ENCODE measurements at regions not wholly inside any gene's neighbourhood (a gene's known extent, or its start where the extent isn't known, plus 50 kb on each side); places are given as distances from the start of the nearest gene placed in this dataset.

- DNase-seq (ENCODE audit: low spot score in 2 of 2) = no peak
- no peak for FAIRE-seq
Observed at GRCh38 chr1:30186586-30186985, 536.8 kb downstream of the MATN1 start.

GRCh38 chr1:30185809-30186208 is 537.6 kb downstream of the MATN1 start:
- no peak for DNase-seq (ENCODE audit: low spot score in 2 of 2)
- FAIRE-seq = no peak

DNA sequence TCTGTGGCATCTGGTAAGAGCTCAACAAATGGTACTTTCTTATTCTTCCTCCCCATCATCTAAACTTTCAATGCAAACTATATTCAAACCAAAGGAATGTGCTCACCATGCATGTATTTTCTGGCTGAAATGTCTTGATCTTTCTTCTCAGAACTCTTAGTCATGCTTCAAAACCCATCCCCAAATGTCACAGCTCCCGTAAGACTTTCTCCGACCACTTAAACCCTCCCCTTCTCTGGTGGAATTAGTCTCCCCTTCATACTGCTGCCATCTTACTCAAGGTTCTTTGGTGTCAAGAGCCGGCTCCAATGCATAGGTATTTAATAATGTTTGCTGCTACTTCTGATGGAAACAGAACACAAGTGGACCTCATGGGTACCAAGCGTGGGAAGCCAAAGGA is 538.1 kb downstream of the MATN1 start:
- FAIRE-seq = no peak
- DNase-seq (ENCODE audit: low spot score in 2 of 2) = no peak

DNA sequence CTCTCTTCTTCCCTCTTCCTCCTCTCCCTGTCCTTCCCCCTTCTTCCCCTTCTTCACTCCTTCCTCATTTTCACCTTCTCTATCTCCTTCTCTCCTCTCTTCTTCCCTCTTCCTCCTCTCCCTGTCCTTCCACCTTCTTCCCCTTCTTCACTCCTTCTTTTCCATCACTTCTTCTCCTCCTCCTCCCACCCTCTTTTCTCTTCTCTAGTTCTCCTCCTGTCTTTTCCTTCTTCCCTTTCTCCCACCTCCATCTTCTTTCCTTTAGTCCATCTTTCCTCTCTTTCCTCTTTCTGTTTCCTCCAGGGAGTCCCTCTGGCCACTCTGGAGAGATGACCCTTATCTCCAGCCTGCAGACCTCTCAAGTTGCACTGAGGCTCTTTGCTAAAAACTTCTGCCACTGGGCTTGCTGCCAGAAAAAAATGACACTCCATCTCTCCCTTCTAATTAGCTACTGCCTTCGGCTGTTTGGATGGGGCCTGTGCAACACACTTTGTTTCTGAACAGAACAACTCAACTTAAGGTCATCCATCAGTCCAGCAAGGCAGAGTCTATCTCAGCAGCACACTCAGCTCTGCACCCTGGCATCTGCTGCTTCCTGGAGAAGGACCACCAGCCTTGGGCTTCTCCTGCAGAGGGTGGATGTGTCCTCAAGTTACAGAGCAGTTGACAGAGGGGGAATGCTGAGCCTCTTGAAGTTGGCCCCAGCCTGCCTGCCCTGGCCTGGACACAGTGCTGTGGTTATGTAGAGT is 538.8 kb downstream of the MATN1 start:
- DNase-seq (ENCODE audit: low spot score in 2 of 2) = no peak
- FAIRE-seq = no peak

DNA sequence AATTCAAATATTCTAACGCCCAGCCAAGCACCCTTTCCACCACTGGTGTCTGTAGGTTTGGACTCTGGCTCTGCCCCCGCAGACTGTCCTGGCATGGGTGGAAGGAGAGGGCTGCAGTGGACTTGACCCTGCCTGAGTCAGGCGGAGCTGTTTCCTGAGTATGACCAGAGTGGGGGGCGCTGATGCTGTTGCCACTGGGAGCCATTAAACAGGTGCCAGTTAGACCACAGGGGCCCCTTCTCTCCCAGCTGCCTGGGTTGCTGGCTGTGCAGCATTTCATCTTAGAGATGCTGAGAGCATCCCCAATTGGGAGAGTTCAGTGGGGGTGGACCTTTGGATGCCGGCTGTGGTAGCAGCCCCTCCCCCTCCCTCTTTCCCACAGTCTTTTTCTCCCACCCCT is 539.5 kb downstream of the MATN1 start:
- FAIRE-seq (no peak), DNase-seq (ENCODE audit: low spot score in 2 of 2) (no peak)

- DNase-seq (ENCODE audit: low spot score in 2 of 2) (no peak), FAIRE-seq (no peak)
Observed at GRCh38 chr1:30183006-30183405, 540.4 kb downstream of the MATN1 start.

GRCh38 chr1:30179942-30180543 is 543.3 kb downstream of the MATN1 start:
- FAIRE-seq (no peak), DNase-seq (ENCODE audit: low spot score in 2 of 2) (no peak)

GRCh38 chr1:30176477-30176876 is 546.9 kb downstream of the MATN1 start:
- FAIRE-seq = no peak
- no peak for DNase-seq (ENCODE audit: low spot score in 2 of 2)

- no peak for DNase-seq (ENCODE audit: low spot score in 2 of 2)
- no peak for FAIRE-seq
Observed at GRCh38 chr1:30174499-30174898, 548.9 kb downstream of the MATN1 start.

GRCh38 chr1:30173560-30173959 is 549.8 kb downstream of the MATN1 start:
- DNase-seq (ENCODE audit: low spot score in 2 of 2) (no peak), FAIRE-seq (no peak)

GRCh38 chr1:30172757-30173156 is 550.6 kb downstream of the MATN1 start:
- no peak for FAIRE-seq
- DNase-seq (ENCODE audit: low spot score in 2 of 2) = no peak

- FAIRE-seq (no peak), DNase-seq (ENCODE audit: low spot score in 2 of 2) (no peak)
Observed at GRCh38 chr1:30172299-30172694, 551.1 kb downstream of the MATN1 start.

DNA sequence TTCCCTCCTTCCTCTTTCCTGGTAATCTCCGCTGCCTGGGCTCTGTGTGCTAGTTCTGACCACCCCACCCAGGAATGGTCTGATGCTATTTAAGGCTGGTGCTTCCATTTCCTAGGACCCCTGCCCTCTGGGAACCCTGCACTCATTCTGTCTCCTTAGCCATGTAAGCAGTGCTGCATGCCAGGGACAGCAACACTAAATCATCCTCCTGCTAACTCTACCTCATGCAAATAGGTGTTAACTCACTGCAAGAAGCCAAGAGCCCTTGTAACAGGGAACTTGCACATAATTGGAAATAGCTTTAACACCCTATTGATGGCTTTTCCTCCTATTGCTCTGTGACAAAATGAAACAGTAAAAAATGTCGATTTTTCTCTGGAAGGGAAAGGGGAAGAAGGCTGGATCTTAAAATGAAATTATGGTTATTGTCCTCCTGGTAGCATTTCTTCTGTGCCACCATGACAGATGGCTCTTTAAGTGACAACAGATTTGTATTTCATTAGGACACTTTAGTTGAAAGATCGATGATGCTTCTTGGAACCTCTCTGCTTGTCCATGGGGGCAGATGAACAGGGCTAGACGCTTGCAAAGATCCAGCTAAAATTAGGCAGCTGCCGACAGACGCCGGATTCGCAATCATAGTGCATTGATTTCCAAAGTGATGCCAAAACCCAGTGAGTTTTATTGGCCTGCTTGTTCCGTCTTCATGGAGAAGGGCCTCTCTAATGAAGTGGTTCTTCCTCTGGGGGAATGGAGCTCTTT is 551.7 kb downstream of the MATN1 start:
- FAIRE-seq (no peak), DNase-seq (ENCODE audit: low spot score in 2 of 2) (no peak)

- FAIRE-seq = no peak
- DNase-seq (ENCODE audit: low spot score in 2 of 2) = no peak
Observed at GRCh38 chr1:30169269-30169668, 554.1 kb downstream of the MATN1 start.

GRCh38 chr1:30166174-30166573 is 557.2 kb downstream of the MATN1 start:
- FAIRE-seq (no peak), DNase-seq (ENCODE audit: low spot score in 2 of 2) (no peak)

DNA sequence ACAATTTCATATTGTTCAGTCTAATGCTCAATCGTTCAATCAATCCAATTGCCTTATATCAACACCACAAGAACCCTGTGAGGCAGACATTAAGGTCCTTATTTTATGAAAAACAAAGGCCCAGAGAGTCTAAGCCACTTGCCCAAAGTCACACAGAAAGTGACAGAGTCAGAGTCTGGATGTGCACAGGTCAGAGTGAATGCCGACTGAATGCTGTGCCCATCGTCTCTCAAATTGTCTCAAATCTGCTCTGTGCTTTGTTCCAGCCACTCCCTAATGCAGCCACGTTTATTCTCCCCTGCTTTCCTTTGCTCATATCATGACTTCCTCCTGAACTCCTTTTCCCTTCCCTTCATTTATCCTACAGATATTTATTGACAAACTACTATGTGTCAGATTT is 558.3 kb downstream of the MATN1 start:
- no peak for FAIRE-seq

GRCh38 chr1:30164693-30165092 is 558.7 kb downstream of the MATN1 start:
- DNase-seq (ENCODE audit: low spot score in 2 of 2) (no peak), FAIRE-seq (no peak)

More for the DNA sequence above, 558.3 kb downstream of the MATN1 start:
- no peak for DNase-seq (ENCODE audit: low spot score in 2 of 2)

DNA sequence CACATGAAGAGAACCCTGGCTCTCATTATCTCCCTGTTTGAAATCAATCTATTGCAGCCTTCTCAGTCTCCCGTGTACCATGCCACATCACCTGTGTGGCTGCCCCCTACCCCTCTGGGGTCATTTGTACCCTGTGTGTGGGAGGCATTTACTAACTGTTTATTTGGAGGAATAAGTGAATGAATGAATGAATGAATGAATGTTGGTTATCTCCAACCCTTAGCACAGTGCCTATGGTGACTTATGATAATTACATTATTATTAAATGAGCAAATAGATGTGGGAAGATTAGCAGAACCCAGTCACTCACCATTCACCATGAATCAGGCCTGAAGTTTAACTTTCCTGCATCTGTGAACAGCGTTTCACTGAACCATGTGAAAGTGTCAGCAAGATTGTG is 560.8 kb downstream of the MATN1 start:
- DNase-seq (ENCODE audit: low spot score in 2 of 2) = no peak
- FAIRE-seq = no peak

- FAIRE-seq = no peak
- no peak for DNase-seq (ENCODE audit: low spot score in 2 of 2)
Observed at GRCh38 chr1:30161953-30162352, 561.4 kb downstream of the MATN1 start.

DNA sequence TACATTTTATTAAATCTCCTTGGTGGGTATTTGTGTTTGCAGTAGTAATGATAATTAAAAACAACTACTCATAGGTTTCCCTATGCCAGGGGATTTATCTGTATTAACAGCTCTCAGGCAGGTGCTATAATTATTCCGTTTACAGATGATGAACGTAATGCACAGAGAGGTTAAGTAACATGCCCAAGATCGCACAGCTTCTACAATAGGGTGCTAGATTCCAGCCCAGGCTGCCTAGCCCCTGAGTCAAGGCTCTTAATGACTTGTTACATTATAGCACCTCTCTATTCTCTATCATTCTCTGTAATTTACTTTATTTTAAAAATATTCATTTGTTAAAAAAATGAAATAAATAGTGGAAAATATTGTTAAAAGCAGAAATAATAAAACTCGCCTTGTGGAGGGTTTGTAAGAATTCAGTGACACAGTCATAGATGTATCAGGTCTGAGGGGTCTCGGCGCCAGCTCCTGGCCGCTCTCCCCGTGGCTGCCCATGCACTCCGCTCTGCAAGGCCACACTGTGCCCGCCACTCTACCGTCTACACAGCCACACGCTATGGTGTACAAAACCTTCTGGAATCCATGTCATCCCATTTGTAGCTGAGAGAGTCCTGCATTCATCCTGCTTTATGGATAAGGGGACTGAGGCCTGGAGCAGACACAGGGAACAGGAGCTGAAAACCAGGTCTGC is 562.2 kb downstream of the MATN1 start:
- FAIRE-seq (no peak), DNase-seq (ENCODE audit: low spot score in 2 of 2) (no peak)

DNA sequence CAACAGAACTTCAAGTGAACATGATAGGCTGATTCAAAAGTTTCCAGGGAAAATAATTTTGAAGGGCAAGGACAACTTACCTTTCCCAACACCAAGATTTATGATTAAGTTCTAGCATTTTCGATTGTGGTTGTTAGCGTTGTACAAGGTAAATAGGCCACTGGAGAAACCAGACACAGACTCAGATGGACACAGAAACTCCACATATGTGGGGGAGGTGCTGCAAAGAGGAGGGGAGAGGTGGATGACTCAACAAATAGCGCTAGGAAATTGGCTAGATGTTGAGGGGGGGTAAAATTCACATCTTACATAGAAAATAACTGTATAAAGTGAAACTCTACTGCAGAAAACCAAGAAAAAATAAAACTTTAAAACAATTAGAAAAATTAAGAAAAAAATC is 564.4 kb downstream of the MATN1 start:
- no peak for FAIRE-seq

More for the DNA sequence above, 564.4 kb downstream of the MATN1 start:
- DNase-seq (ENCODE audit: low spot score in 2 of 2) = no peak

Data from frontal cortex (tissue), 3 donors.